ENCODE measurements at regions not wholly inside any gene's neighbourhood (a gene's known extent, or its start where the extent isn't known, plus 50 kb on each side); places are given as distances from the start of the nearest gene placed in this dataset.
"Not testable (repeated sequence)": the region's sequence is repeated elsewhere in the genome, so short reads cannot be mapped to it uniquely, and the experiment has no call there.

GRCh38 chr6:86012991-86013390 lies 370.3 kb upstream of the SYNCRIP start:
- H3K4me1 Mint-ChIP-seq (ENCODE audit: low read depth); H3K9me3 Mint-ChIP-seq (ENCODE audit: low read depth); H3K27ac Mint-ChIP-seq; H3K27me3 Mint-ChIP-seq; H3K4me3 Mint-ChIP-seq; H3K36me3 Mint-ChIP-seq: not testable (repeated sequence)

GRCh38 chr6:86010915-86011786 lies 368.5 kb upstream of the SYNCRIP start:
- Mint-ChIP-seq H3K27me3 (no peaks in the 10 kb centered on the region), H3K4me1 (ENCODE audit: low read depth) (no peaks in the 10 kb centered on the region), H3K4me3 (no peak overlapping the region), H3K36me3 (no peaks in the 10 kb centered on the region), H3K9me3 (ENCODE audit: low read depth) (peaks cover 9% of the 10 kb centered on the region), H3K27ac (no peak overlapping the region)

- H3K4me3 Mint-ChIP-seq, result no peak overlapping the region
- H3K4me1 Mint-ChIP-seq (ENCODE audit: low read depth), result no peaks in the 10 kb centered on the region
- no peak overlapping the region for H3K27ac Mint-ChIP-seq
- H3K27me3 Mint-ChIP-seq, result peaks cover 3% of the 10 kb centered on the region
- H3K9me3 Mint-ChIP-seq (ENCODE audit: low read depth), result peaks cover 16% of the 10 kb centered on the region
- no peaks in the 10 kb centered on the region for H3K36me3 Mint-ChIP-seq
Observed at GRCh38 chr6:85997206-85997605, 354.5 kb upstream of the SYNCRIP start.

- Mint-ChIP-seq H3K36me3 (no peaks in the 10 kb centered on the region), H3K27me3 (peaks cover 3% of the 10 kb centered on the region), H3K27ac (no peak overlapping the region), H3K9me3 (ENCODE audit: low read depth) (peaks cover 16% of the 10 kb centered on the region), H3K4me1 (ENCODE audit: low read depth) (no peaks in the 10 kb centered on the region), H3K4me3 (no peak overlapping the region)
Observed at GRCh38 chr6:85996034-85996375, 353.3 kb upstream of the SYNCRIP start.

GRCh38 chr6:85995339-85996033 lies 352.8 kb upstream of the SYNCRIP start:
- Mint-ChIP-seq H3K9me3 (ENCODE audit: low read depth) (peaks cover 16% of the 10 kb centered on the region), H3K4me1 (ENCODE audit: low read depth) (no peaks in the 10 kb centered on the region), H3K36me3 (no peaks in the 10 kb centered on the region), H3K27me3 (peaks cover 3% of the 10 kb centered on the region), H3K4me3 (no peak overlapping the region), H3K27ac (no peak overlapping the region)

- Mint-ChIP-seq H3K4me1 (ENCODE audit: low read depth) (no peaks in the 10 kb centered on the region), H3K9me3 (ENCODE audit: low read depth) (peaks cover 25% of the 10 kb centered on the region), H3K36me3 (no peaks in the 10 kb centered on the region), H3K4me3 (no peak overlapping the region), H3K27me3 (no peaks in the 10 kb centered on the region), H3K27ac (no peak overlapping the region)
Observed at GRCh38 chr6:85986681-85987080, 344.0 kb upstream of the SYNCRIP start.

GRCh38 chr6:85983032-85983659 lies 340.5 kb upstream of the SYNCRIP start:
- Mint-ChIP-seq H3K4me3 (no peak overlapping the region), H3K36me3 (no peaks in the 10 kb centered on the region), H3K9me3 (ENCODE audit: low read depth) (peaks cover 19% of the 10 kb centered on the region)

GRCh38 chr6:85977661-85978060 lies 335.0 kb upstream of the SYNCRIP start:
- Mint-ChIP-seq H3K36me3 (no peaks in the 10 kb centered on the region), H3K4me3 (no peak overlapping the region), H3K4me1 (ENCODE audit: low read depth) (no peaks in the 10 kb centered on the region), H3K9me3 (ENCODE audit: low read depth) (no peaks in the 10 kb centered on the region), H3K27me3 (peaks cover 2% of the 10 kb centered on the region), H3K27ac (no peak overlapping the region)

More at GRCh38 chr6:85983032-85983659, 340.5 kb upstream of the SYNCRIP start:
- H3K4me1 Mint-ChIP-seq (ENCODE audit: low read depth), result no peaks in the 10 kb centered on the region
- no peak overlapping the region for H3K27ac Mint-ChIP-seq
- H3K27me3 Mint-ChIP-seq, result no peaks in the 10 kb centered on the region

- H3K4me1 Mint-ChIP-seq (ENCODE audit: low read depth), result no peaks in the 10 kb centered on the region
- peaks cover 2% of the 10 kb centered on the region for H3K27me3 Mint-ChIP-seq
- H3K27ac Mint-ChIP-seq, result no peak overlapping the region
- H3K9me3 Mint-ChIP-seq (ENCODE audit: low read depth), result no peaks in the 10 kb centered on the region
- H3K36me3 Mint-ChIP-seq, result no peaks in the 10 kb centered on the region
- no peak overlapping the region for H3K4me3 Mint-ChIP-seq
Observed at GRCh38 chr6:85975957-85976356, 333.3 kb upstream of the SYNCRIP start.

GRCh38 chr6:85971238-85971637 lies 328.6 kb upstream of the SYNCRIP start:
- Mint-ChIP-seq H3K9me3 (ENCODE audit: low read depth) (no peaks in the 10 kb centered on the region), H3K4me1 (ENCODE audit: low read depth) (no peaks in the 10 kb centered on the region)

GRCh38 chr6:85966828-85967227 lies 324.1 kb upstream of the SYNCRIP start:
- Mint-ChIP-seq H3K36me3 (no peaks in the 10 kb centered on the region), H3K4me1 (ENCODE audit: low read depth) (no peaks in the 10 kb centered on the region), H3K27ac (no peak overlapping the region), H3K4me3 (no peak overlapping the region), H3K27me3 (peaks cover 3% of the 10 kb centered on the region), H3K9me3 (ENCODE audit: low read depth) (no peaks in the 10 kb centered on the region)

More at GRCh38 chr6:85971238-85971637, 328.6 kb upstream of the SYNCRIP start:
- H3K27me3 Mint-ChIP-seq, result peaks cover 3% of the 10 kb centered on the region
- H3K36me3 Mint-ChIP-seq, result no peaks in the 10 kb centered on the region
- no peak overlapping the region for H3K27ac Mint-ChIP-seq
- H3K4me3 Mint-ChIP-seq, result no peak overlapping the region

GRCh38 chr6:85961746-85962145 lies 319.1 kb upstream of the SYNCRIP start:
- no peak overlapping the region for H3K4me3 Mint-ChIP-seq
- H3K36me3 Mint-ChIP-seq, result no peaks in the 10 kb centered on the region
- no peaks in the 10 kb centered on the region for H3K9me3 Mint-ChIP-seq (ENCODE audit: low read depth)
- H3K27me3 Mint-ChIP-seq, result peaks cover 2% of the 10 kb centered on the region
- no peaks in the 10 kb centered on the region for H3K4me1 Mint-ChIP-seq (ENCODE audit: low read depth)
- H3K27ac Mint-ChIP-seq, result no peak overlapping the region

GRCh38 chr6:85961125-85961524 lies 318.4 kb upstream of the SYNCRIP start:
- Mint-ChIP-seq H3K9me3 (ENCODE audit: low read depth) (no peaks in the 10 kb centered on the region), H3K4me3 (no peak overlapping the region), H3K36me3 (no peaks in the 10 kb centered on the region), H3K27me3 (peaks cover 2% of the 10 kb centered on the region), H3K27ac (no peak overlapping the region), H3K4me1 (ENCODE audit: low read depth) (no peaks in the 10 kb centered on the region)

- Mint-ChIP-seq H3K4me1 (ENCODE audit: low read depth) (no peaks in the 10 kb centered on the region), H3K9me3 (ENCODE audit: low read depth) (peaks cover 6% of the 10 kb centered on the region), H3K27ac (no peak overlapping the region), H3K27me3 (no peaks in the 10 kb centered on the region), H3K4me3 (no peak overlapping the region), H3K36me3 (no peaks in the 10 kb centered on the region)
Observed at GRCh38 chr6:85948481-85948880, 305.8 kb upstream of the SYNCRIP start.

- no peaks in the 10 kb centered on the region for H3K36me3 Mint-ChIP-seq
- peaks cover 5% of the 10 kb centered on the region for H3K9me3 Mint-ChIP-seq (ENCODE audit: low read depth)
- no peak overlapping the region for H3K27ac Mint-ChIP-seq
Observed at GRCh38 chr6:85945459-85946185, 302.9 kb upstream of the SYNCRIP start.

More at GRCh38 chr6:85945459-85946185, 302.9 kb upstream of the SYNCRIP start:
- Mint-ChIP-seq H3K4me3 (no peak overlapping the region), H3K4me1 (ENCODE audit: low read depth) (no peaks in the 10 kb centered on the region), H3K27me3 (no peaks in the 10 kb centered on the region)

Data from activated naive CD8-positive, alpha-beta T cell (primary cell).